SIG-M5 (cell line): ENCODE measurements at regions not wholly inside any gene's neighbourhood (a gene's known extent, or its start where the extent isn't known, plus 50 kb on each side); places are given as distances from the start of the nearest gene placed in this dataset.
"Not testable (repeated sequence)": the region's sequence is repeated elsewhere in the genome, so short reads cannot be mapped to it uniquely, and the experiment has no call there.

Source experiments
- DNase-seq: peaks from one replicate; lab custom pipeline; 2025; lab: John Stamatoyannopoulos, UW

GRCh38 chr3:22759636-22760310 lies 443.4 kb upstream of the UBE2E2 start:
- DNase-seq = no peak

- no peak for DNase-seq
Observed at GRCh38 chr3:22765679-22766078, 437.4 kb upstream of the UBE2E2 start.

GRCh38 chr3:22777834-22778233 lies 425.3 kb upstream of the UBE2E2 start:
- DNase-seq = no peak

GRCh38 chr3:22779737-22780136 lies 423.4 kb upstream of the UBE2E2 start:
- no peak for DNase-seq

- no peak for DNase-seq
Observed at GRCh38 chr3:22792533-22792932, 410.6 kb upstream of the UBE2E2 start.

GRCh38 chr3:22795917-22796316 lies 407.2 kb upstream of the UBE2E2 start:
- DNase-seq = no peak

- DNase-seq = no peak
Observed at GRCh38 chr3:22798461-22798860, 404.7 kb upstream of the UBE2E2 start.

GRCh38 chr3:22819209-22819608 lies 383.9 kb upstream of the UBE2E2 start:
- DNase-seq = no peak

GRCh38 chr3:22835041-22835440 lies 368.1 kb upstream of the UBE2E2 start:
- DNase-seq = no peak

- DNase-seq = no peak
Observed at GRCh38 chr3:22836131-22836530, 367.0 kb upstream of the UBE2E2 start.

- no peak for DNase-seq
Observed at GRCh38 chr3:22843854-22844253, 359.3 kb upstream of the UBE2E2 start.

- no peak for DNase-seq
Observed at GRCh38 chr3:22846566-22846965, 356.6 kb upstream of the UBE2E2 start.

- DNase-seq = not testable (repeated sequence)
Observed at GRCh38 chr3:22849583-22849982, 353.5 kb upstream of the UBE2E2 start.

- no peak for DNase-seq
Observed at GRCh38 chr3:22856811-22857210, 346.3 kb upstream of the UBE2E2 start.

GRCh38 chr3:22858486-22858885 lies 344.6 kb upstream of the UBE2E2 start:
- DNase-seq = no peak

GRCh38 chr3:22859618-22860017 lies 343.5 kb upstream of the UBE2E2 start:
- DNase-seq = no peak

GRCh38 chr3:22861426-22861825 lies 341.7 kb upstream of the UBE2E2 start:
- DNase-seq = no peak

- DNase-seq = no peak
Observed at GRCh38 chr3:22862111-22862510, 341.0 kb upstream of the UBE2E2 start.

- DNase-seq = not testable (repeated sequence)
Observed at GRCh38 chr3:22882834-22883233, 320.3 kb upstream of the UBE2E2 start.

- no peak for DNase-seq
Observed at GRCh38 chr3:22885039-22885438, 318.1 kb upstream of the UBE2E2 start.

- no peak for DNase-seq
Observed at GRCh38 chr3:22885574-22886341, 317.4 kb upstream of the UBE2E2 start.

- no peak for DNase-seq
Observed at GRCh38 chr3:22886439-22887068, 316.6 kb upstream of the UBE2E2 start.

- no peak for DNase-seq
Observed at GRCh38 chr3:22887664-22888291, 315.3 kb upstream of the UBE2E2 start.
